GM18907 (cell line): ENCODE measurements at regions not wholly inside any gene's neighbourhood (a gene's known extent, or its start where the extent isn't known, plus 50 kb on each side); places are given as distances from the start of the nearest gene placed in this dataset.

Experiments used
- ATAC-seq: cut with Tn5 transposase; IDR thresholded peaks from one replicate; pipeline ENCODE4 v1.9.1; 2021; ENCODE audit warnings: mild to moderate bottlenecking, moderate library complexity; ENCODE audit not compliant: unreplicated experiment

DNA sequence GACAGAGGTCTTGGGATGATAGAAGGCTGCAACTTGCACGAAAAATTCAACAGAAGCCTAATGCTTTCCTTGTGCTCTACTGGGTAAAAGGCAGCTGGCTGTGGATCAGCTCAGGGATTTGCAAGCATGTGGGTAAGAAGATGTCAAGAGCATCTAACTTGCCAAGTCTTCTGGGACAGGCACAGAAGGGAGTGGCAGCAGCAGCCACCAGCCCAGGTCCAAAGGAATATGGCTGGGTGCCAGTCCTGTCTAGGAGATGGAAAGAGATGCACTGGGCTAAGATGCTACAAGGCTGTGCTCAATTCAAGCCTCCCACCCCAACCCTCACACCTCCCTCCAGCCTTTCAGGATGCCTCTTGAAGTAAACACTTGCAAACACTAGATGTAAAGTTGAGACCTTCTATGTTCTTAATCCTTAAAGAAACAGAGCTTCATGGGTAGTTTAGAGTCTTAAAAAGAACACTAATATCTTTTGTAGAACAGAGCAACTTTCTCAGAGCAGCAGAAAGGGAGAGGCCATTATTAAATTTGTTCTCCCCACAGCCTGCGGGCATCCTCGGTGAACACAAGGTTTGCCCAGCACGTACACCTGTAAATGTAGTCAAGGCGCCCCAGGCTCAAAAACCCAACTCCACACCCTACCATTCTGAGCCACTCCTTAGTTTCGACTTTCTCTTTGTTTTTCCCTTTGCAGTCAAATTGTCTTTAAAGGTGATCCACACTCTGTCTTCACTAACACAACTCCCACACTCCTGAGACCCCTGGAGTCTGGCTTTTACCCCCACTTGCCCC lies 64.6 kb upstream of the BCAR3 start:
- no peak for ATAC-seq

DNA sequence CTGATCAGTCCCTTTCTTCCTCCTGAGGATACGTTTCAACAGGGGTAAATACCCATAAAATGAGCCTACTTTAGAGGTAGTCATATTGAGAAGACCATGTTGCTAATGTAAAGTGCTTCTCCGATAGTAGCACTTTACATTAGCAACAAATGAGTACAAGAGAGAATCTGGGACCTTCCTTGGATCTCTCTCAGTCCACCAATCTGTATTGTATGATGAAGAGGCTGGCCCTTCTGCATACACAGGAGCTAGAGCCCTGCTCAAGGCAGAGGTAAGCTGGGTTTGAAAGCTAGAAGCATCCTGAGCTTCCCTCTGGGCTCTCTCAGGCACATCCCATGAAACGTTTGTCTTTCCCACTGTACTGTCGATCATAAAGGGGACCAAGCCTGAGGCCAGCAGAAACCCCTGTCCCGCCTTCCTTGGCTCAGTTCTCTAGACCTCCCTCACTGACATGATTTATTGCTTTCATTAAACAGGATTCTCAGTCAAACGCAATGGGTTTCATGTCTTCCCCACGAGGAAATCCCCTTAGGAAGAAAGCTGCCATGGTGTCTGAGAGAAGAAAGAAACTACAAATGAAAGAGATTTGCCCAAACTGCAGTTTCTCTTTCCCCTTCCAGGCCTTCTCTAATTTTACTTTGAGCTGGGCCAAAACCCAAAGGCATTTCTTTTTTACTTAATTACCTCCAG lies 62.8 kb upstream of the BCAR3 start:
- no peak for ATAC-seq

DNA sequence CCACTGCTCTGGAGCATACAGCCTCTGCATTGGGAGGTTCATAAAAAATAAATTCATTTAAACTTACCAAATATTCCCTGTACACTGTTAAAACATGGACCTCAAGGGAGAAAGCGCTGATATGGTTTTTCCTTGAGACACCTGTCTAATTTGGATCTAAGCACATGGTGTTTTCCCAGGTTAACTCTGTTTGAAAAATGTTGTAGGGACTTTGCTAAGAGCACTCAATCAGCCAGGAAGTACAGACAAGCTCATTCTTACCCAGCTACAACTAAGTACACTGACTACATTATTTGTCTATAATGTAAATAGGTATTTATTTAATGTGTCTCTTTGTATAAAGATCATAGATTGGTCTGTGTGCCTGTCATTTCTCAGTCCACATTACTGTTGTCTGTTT lies 61.8 kb upstream of the BCAR3 start:
- ATAC-seq, result no peak

DNA sequence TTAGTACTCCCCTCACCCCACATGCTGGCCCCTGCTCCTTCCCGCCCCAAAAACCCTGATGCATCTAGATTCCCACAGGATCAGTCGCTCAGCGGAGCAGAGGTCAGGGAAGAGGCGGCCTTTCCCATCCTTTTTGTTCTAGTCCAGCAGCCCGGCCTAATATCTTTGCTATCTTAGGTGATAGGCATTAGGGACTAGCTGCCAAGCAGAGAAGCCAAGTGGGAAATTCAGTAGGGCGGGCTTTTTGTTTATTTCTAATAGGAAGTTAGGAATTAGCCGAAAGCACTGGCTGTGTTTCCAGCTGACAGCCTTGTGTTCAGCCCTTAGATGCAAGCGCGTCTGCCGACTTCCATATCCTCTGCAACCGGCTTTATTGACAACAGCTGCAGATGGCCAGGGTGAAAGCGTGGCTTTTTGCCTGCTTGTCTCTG lies 59.0 kb upstream of the BCAR3 start:
- ATAC-seq, result no peak

DNA sequence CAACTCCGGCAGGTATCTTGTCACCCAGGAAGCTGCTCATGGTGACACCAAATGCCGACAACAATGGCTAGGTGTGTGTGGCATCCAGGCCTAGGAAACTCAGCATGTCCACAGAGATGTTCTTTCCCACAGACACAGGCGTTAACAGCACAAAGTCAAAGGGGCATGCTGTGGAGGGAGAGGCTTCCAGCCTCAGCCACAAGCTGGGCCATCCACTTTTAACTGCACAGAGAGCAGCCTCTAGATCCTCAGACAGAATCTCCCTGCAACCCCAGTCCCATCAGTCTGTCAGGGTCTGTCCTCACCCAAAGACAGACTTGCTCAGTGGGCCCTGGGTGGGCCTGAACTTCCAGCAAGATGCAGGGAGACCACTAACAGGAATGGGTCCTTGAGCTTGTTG lies 58.5 kb upstream of the BCAR3 start:
- no peak for ATAC-seq

DNA sequence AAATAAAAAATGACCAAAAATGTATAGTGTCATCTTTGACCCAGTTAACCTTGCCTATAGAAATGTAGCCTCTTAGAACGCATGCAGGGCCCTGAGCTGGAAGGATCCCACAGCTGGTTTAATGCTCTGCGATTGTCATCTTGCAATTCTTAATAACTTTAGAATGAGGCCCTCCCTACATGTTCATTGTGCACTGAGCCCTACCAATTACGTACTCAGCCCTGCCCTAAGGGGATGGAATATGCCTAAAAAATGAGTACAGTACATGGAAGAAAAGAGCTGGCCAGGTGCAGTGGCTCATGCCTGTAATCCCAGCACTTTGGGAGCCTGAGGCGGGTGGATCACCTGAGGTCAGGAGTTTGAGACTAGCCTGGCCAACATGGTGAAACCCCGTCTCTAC lies 57.8 kb upstream of the BCAR3 start:
- ATAC-seq, result no peak

DNA sequence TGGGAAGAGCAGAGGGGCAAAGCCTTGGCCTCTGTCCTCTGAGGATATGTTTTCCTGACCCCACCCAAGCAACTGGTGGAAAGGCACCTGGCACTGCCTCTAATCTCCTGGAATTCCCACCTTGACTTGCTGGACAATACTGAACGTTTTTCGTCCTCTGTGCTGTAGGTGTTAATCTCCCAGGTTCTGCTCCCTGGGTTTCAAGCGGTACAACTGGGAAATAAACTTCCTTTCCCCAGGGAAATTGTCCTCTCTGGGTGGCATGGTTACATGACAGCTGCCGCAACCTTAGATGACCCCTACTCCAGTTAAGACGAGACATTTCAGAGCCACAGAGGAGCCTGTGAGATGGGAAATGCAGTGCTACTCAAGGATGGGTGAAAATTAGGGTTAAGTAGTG lies 57.3 kb upstream of the BCAR3 start:
- ATAC-seq, result no peak

DNA sequence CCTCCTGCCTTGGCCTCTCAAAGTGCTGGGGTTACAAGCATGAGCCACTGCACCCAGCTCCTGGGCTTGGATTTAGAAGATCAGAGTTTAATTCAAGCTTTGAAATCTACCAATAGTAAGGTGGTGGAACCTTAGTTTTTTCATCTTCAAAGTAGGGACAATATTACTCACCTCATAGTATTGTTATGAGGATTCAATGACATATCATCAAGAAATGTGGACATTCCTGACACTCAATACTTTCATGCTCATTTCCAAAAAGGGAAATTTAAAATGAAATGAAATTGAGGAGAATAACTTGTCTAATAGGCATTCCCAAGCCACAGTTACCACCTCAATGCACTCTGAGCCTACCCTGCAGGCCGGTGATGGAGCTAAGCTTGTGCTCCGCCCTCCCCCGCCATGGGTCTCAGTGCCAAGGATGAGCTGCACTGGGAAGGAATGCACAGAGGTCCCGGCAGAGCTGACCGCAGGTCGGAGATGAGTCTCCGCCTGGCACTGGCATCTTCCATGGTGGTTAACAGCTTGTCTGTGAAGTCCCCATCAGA lies 56.5 kb upstream of the BCAR3 start:
- no peak for ATAC-seq

DNA sequence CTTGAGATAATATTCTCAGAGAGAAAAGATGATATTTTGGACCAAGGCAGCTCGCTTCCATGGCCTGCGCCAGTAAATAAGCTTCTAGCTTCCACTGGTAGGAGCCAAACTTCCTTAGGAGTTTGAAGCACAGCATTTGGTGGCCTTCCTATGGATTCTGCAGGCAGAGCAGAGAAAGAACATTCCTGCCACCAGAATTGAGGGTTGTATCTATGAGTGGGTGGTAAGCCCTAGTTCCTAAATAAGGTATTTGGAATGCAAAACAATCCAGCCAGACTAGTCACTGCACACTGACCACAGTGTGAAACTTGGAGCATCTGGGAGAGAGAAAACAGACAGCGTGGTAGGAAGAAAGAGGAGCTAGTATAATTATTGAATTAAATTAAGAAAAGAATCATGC lies 54.1 kb upstream of the BCAR3 start:
- no peak for ATAC-seq

DNA sequence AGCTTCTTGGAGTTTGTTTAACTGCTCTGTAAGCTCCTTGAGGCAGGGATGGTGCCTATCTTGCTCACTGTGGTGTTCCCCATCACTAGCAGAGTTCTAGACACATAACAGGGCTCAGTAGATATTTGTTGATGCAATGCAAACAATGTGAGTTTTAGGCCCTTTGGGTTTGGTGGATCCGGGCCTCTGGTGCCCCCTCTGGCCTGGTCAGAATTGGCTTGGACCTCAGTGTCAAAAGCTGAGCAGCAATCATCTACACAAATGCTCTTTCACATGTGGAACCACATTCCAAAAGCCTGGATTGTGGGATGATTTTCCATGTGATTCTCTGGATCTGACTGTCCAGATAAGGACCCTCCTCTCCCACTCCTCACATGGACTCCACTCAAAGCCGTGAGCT lies 53.4 kb upstream of the BCAR3 start:
- ATAC-seq, result no peak

DNA sequence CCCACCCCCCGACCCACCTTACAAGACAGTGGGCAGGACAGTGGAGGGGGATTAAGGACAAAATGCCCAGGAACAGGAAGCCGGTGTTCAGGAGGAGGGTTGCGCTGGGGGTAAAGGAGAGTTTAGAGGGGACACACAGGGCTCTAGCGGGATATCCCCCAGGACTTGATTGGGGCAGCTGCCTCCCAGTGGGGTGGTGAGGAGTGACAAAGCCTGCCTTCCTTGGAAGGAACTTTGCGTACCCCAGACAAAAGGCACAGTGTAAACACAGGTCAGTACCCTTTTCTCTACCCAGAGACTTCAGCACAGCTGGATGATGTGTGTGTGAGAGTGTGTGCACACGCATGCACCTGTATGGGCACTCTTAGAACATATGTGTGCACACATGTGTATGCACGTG lies 51.7 kb upstream of the BCAR3 start:
- ATAC-seq, result no peak

DNA sequence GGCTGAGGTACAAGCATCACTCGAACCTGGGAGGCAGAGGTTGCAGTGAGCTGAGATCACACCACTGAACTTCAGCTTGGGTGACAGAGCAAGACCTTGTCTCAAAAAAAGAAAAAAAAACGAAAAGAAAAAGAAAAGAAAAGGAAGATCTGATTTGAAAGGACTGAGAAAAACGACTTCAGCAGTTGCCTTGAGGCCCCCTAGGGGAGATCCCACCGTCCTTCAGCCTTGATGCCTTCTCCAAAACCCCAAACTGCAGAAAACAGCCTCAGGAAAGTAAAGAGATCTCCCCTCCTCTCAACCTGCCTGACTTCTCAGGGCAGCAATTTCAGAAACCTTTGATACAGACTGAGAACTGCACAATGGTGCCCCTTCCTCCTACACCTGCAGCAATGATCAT lies 50.9 kb upstream of the BCAR3 start:
- no peak for ATAC-seq
